GM04503 (cell line): ENCODE measurements at regions not wholly inside any gene's neighbourhood (a gene's known extent, or its start where the extent isn't known, plus 50 kb on each side); places are given as distances from the start of the nearest gene placed in this dataset.
"Not testable (repeated sequence)": the region's sequence is repeated elsewhere in the genome, so short reads cannot be mapped to it uniquely, and the experiment has no call there.

Source experiments
- DNase-seq: peaks from one replicate; pipeline ENCODE4 v3.0.0-alpha.2; 2012; ENCODE audit warnings: low read depth

DNA sequence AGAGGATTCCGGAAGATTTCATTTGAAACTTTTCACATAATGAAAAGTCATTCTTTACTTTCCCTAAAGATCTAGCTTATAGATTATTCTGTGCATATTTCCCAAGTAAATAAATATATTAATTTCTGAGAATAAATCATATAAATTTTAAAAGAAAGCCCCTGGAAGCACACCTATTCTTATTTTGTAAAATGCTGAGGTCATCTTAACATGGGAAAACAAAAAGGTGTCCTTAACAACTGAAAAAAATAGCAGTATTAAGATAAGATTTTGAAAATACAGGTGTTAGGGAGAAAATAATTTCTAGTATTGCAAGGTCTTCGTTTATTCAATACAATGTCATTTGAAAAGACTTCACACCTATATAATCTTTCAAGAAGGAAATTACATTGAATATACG is 567.5 kb upstream of the CHAC2 start:
- DNase-seq = no peak

- no peak for DNase-seq
Measured at GRCh38 chr2:53188851-53189510, 578.6 kb upstream of the CHAC2 start.

DNA sequence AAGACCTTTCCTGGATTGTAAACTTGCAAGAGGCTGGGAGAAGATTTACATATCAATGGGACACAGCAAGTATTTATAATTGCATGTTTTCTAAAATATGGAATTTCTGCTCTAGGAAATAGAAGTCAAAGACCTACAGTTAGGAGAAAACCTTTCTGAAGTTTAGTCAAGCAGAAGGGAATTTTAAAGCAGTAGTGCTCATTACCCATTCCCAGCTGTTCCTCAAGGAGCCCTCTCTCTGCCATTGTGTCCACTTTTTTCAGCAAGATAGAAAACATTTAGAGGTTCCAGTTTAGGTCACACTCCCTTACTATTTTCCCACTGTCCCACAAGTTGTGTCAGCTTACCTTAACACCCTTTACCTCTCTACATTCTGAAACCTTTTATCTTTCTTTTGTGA is 584.0 kb upstream of the CHAC2 start:
- no peak for DNase-seq

GRCh38 chr2:53182601-53183000 is 585.0 kb upstream of the CHAC2 start:
- DNase-seq = no peak

- DNase-seq = no peak
Measured at GRCh38 chr2:53181759-53182158, 585.8 kb upstream of the CHAC2 start.

- DNase-seq = no peak
Measured at GRCh38 chr2:53177327-53177726, 590.3 kb upstream of the CHAC2 start.

- DNase-seq = no peak
Measured at GRCh38 chr2:53174539-53174938, 593.1 kb upstream of the CHAC2 start.

GRCh38 chr2:53173698-53174455 is 593.7 kb upstream of the CHAC2 start:
- DNase-seq = no peak

- DNase-seq = no peak
Measured at GRCh38 chr2:53173091-53173490, 594.5 kb upstream of the CHAC2 start.

GRCh38 chr2:53170466-53170865 is 597.1 kb upstream of the CHAC2 start:
- no peak for DNase-seq

- no peak for DNase-seq
Measured at GRCh38 chr2:53167227-53167626, 600.4 kb upstream of the CHAC2 start.

DNA sequence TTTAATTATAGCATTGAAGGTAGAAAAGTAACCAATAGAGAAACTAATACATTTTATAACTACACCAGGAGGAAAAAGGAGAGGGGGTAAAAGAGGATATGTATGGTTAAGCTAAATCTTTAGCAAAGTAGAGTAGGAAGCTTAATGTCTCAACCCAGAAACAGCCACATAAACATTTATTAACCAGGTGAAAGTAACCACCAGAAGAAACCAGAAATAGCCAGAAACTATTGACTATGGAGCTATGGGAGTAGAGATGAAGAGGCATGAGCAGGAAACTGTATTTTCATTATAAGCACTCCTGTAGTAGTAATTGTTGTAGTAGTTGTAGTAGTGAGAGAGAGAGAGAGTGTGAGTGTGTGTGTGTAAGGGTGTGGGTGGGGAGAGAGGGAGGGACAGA is 617.5 kb upstream of the CHAC2 start:
- no peak for DNase-seq

GRCh38 chr2:53148221-53148620 is 619.4 kb upstream of the CHAC2 start:
- no peak for DNase-seq

DNA sequence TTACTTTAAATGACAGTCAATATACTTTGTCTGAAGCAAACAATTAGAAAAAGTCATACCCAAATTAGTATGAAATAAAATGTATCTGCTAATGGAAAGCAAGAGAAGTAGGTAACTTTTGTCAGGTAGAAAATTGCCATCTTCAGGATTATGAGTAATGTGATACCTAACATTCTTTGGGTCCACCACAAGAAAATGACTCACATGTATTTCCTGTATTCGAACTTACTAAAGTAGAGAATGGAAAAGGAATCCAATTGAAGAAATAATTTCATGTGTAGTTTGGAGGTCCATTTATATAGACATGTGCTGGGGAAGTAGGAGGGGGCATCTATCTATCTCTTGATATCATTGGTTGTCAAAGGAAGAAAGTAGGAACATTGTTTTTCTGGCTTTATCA is 636.2 kb upstream of the CHAC2 start:
- peak; percentile 26 for DNase-seq

DNA sequence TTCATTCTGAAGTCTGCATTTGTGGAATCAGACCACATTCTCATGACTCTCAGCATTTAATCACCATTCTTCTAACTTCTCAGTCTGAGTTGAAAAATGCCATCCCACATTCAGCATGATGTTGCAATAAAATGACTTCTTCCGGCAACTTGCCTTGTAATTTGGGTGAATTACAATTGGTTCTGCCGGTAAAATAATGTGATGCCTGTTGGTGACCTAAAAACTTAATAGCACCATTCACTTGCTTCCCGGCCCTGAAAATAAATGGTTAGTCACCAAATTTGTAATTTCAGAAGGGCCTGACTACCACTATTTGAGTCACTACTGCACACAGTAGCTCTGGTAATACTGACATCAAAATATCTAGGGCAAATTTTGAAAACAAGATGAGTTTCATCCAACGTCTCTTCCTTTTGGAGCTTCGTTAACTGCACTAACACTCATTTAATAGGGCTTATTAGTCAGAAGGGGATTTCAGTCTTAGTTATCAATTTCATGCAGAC is 637.1 kb upstream of the CHAC2 start:
- DNase-seq = peak; percentile 46

DNA sequence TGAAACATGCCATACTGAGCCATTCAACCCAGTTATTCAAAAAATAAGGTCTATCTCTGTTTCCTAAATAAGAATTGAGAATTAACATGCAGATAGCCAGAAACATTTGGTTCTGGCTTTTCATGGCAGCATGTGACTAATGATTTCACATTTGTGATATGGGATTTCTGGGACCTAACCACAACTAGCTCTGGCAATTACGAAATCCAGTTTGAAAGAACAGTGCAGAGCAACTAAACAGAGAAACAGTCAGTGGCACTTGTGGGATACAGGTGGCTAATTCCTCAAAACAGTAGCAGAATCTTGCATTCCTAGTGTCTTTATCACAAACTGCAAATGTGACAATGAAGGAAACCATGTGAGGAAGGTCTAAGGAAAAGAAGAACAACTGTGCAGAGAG is 637.8 kb upstream of the CHAC2 start:
- DNase-seq = peak; percentile 49

- no peak for DNase-seq
Measured at GRCh38 chr2:53127061-53127650, 640.4 kb upstream of the CHAC2 start.

- no peak for DNase-seq
Measured at GRCh38 chr2:53114991-53115390, 652.6 kb upstream of the CHAC2 start.

GRCh38 chr2:53114582-53114981 is 653.0 kb upstream of the CHAC2 start:
- DNase-seq = no peak

DNA sequence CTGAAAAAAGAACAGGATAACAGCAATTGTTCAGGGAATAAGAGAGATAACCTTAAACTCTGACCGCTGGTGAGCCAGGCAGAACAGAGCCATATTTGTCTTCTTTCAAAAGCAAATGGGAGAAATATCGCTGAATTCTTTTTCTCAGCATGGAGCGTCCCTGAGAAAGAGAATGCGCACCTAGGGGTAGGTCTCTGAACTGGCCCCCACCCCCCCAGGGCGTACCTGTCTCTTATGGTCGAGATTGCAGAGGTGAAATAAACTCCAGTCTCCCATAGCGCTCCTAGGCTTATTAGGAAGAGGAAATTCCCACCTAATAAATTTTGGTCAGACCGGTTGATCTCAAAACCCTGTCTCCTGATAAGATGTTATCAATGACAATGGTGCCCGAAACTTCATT is 655.2 kb upstream of the CHAC2 start:
- not testable (repeated sequence) for DNase-seq

DNA sequence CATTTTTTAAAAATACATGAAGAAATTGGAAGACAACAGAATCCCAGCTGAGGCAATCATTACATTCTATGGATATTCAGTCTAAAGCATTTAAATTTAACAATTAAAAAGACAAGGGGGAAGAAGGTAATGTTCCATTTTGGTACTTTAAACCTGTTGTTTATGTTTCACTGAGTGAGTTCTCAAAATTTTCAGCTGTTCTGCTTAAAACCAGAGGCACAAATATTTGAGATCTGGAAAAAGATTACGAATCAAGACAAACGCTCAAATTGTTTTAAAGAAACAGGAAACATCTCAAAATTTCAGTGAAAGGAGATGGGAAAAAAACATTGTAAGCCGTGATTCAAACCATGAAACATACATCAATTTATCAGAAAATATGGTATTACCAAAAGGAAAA is 656.2 kb upstream of the CHAC2 start:
- no peak for DNase-seq

DNA sequence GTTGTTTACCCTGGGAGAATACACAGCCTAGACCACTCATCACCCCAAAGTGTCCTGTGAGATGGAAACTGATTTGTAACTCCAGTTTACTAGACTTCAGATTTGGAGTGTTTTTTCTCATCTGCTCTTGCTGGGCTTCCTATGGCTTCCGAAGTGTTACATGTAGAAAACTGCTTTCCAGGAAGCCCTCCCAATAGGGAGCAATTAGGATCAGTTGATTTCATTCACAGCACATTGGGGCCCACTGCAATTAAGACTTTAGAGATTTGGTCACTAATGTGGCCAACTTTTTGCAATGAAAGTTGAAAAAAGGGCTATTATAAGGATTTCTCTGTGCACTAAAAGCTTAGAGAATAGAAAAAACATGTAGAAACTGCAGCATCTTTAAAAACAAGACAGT is 656.6 kb upstream of the CHAC2 start:
- DNase-seq = no peak

GRCh38 chr2:53108246-53108645 is 659.4 kb upstream of the CHAC2 start:
- DNase-seq = no peak
